Central memory CD4-positive, alpha-beta T cell (primary cell): ENCODE measurements at regions not wholly inside any gene's neighbourhood (a gene's known extent, or its start where the extent isn't known, plus 50 kb on each side); places are given as distances from the start of the nearest gene placed in this dataset.

Experiments
- DNase-seq: peaks from one replicate; pipeline ENCODE4 v3.0.0; 2022

DNA sequence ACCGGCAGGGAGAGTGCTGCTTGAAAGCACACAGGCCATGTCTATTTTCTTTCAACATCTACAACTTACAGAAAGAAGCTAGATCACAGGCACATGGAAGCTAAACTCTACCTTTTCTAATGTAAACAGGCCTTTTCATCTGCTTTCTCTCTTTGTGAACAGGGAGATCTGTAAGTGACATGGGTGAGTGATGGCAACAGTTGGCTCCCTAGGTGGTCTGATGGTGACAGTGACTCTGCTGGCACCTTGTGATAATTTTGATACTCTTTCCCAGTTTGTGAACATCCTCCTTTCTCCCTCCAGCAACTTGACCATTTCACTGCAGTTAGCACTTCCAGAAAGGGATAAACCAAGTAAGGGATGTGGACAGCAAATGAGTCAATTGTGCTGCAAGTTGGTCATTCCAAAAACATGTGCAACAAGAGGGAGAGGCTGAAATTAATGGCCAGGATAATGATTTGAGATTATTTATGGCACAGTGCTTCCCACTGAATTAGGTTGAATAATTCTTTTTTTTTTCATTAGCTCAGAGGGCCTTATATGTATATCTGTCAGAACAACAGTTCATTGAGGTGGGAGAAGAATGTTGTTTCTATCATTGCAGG lies 89.5 kb downstream of the XCL2 start:
- DNase-seq: no peak

DNA sequence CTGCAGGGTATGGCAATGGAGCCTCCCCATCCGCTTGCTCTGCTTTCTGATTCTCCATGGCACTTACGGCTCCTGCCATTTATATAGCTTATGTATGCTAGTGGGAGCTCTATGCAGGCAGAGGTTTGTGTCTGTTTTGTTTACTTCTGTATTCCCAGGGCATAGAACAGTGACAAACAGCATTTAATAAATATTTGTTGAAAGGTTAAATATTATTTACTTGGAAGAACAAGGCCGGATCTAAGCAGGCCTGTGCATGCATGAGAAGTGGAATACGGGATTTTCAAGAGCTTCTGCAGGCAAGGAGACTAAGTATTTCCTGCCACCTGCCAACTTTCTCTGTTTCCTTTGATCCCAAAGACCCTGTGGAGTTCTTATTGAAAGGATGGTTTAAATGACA lies 90.7 kb downstream of the XCL2 start:
- DNase-seq: no peak

DNA sequence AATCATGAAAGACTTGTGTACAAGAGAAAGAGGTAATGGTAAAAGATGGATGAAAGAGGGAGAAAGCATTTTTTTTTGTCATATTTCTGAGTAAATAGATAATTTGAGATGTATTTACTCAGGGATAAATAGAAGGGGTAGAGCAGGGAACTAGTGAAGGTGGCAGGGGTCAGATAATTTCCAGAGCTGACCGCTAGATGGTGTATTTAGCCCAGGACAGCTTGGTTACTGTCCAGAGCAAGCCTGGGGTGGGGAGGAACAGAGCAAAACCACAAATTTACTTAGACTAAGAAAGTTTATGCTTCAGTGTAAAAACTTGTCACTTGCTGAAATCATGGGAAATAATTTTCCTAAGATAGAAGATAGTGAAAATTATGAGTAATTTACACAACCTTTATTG lies 91.5 kb downstream of the XCL2 start:
- DNase-seq: no peak

DNA sequence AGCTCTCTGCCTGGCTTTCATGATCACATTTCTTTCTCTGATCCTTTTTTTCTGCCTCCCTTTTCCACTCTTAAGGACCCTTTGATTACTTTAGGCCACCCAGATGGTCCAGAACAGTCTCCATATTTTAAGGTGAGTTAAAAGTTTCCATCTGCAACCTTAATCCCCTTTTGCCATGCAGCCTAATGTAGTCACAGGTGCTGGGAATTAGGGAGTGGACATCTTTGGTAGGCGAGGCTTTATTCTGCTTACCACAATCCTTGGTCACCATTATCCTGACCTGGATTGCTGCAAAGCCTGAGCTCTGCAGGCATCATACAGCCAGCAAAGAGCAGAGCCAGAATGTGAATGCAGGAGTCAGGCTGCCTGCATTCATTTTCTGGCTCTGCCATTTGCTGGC lies 95.9 kb downstream of the XCL2 start:
- no peak for DNase-seq

DNA sequence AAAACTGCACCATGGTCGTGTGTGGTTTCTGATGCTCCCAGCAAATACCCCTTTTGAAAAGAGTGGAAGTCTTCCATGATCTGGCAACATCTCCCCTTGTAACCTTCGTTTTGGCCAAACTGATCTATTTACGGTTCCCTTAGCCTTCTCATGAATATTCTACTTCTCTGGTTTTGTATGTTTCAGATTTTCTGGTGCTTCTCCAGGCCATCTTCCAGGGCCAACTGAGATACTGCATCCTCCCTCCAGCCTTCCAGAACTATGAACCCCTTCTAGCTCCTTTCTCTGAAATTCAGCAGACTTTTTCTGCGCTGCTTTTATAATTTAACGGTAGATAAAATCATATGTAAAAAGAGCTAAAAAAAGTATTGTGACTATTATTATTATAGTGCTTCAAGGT lies 97.7 kb downstream of the XCL2 start:
- DNase-seq: no peak

DNA sequence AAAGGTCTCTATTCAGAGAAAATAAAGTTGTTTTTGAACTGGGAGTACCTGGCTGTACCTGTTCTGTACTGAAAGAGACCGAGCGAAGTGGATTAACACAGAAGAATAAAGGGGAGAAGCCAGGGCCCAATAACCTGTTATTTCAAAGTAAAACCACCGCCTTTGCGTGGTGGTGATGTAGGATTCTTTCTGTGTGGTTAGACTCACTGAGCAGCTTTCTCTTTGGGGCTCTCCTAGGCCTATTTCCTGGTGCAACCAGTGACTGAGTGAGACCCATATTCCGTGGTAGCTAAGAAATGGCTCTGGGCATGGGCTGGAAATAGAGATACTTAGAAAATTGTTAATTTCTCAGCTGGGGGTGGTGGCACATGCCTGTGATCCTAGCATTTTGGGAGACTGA lies 99.9 kb downstream of the XCL2 start:
- peak; percentile 57 for DNase-seq

DNA sequence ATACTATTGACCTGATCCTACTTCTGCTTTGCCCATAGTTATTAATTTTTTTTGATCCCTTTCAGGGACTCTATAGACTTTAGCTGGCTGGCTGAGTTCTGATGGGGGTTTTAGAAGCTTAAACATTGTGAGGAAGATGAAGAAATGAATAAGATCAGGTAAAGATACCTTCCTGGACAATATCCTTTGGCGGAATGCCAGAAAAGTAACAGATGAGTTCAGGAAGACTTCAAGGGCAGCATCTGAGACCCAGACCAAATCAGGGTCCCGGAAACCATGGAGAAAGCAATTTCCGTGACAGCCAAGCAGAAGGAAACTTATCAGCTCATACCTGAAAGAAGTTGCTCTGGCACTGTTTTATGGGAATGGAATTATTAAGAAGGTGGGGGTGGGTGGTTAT lies 100.4 kb downstream of the XCL2 start:
- no peak for DNase-seq

DNA sequence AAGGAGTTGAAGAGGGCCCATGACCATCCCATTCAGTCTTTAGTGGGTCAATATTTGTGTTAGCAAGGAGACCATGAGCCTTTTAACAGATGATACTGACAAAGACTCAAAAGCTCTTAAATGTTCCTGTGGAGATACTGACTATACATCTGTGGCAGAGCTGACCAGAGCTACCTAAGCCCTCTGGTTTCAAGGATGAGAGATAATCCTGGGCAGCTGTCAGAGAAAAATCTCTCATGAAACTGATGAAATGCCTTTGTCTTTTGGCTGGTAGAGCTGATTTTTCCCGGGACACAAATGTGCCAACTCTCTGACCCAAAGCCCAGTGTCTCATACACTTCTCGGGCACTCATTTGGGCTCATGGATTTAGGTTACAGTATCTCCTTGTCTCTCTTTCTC lies 100.9 kb downstream of the XCL2 start:
- DNase-seq: no peak

DNA sequence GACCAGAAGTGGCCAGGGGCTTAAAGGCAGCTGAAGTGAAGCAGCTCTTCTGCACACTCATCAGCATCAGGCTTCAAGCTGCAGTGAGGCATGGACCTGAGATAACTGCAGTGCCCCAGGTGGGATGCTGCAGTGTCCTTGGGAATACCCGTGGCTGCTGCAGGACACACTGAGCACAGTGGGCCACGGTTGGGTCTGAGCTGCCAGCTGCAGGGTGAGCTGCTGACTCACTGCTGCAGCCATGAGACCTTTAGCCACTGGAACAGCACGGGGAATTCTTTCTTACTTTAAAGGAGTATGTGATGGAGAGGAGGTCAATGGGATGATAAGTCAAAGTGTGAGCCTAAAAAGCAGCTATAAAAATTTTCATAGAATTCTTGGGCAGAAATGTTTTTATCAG lies 102.1 kb downstream of the XCL2 start:
- no peak for DNase-seq

DNA sequence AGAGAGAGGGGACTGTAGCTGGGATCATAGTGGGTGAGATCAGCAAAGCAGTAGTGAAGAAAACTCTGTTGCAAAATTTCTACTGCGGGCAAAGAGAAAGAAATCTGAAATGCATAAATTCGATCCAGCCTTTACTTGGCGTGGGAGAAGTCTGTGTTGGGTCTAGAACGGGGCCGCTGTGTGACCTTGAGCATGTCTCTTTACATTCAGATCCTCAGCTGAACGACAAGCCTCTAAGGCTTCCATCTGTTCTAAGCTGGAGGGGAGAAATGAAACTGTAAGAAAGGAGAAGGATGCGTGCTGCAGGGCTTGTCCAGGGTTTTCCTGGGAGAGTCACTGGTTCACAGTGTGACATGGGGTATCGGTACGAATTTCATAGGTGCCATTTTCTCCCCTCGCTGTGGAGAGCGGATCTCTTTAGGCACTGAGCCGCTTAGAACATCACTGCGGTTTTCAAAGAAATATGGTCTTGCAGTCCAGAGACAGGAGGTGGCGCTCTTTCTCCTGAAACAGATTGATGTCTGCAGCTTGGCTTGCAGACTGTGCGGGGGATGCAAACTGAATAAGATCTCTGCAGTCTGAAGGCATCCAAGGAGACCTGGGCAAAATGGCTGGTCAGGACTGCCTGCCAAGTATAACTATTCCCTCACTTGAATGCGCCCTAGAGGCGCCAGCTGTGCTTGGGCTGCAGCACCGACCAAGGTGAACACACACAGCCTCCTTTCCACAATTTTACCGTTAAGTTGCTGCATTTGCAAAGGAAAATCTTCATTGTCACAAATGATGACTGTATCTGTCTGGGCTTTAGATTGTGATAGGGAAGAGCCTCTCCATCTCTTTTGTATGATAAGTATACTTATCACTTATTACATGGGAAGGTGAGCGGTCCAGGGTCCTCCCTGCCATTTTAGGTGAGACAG lies 104.1 kb downstream of the XCL2 start:
- DNase-seq: peak; percentile 75

DNA sequence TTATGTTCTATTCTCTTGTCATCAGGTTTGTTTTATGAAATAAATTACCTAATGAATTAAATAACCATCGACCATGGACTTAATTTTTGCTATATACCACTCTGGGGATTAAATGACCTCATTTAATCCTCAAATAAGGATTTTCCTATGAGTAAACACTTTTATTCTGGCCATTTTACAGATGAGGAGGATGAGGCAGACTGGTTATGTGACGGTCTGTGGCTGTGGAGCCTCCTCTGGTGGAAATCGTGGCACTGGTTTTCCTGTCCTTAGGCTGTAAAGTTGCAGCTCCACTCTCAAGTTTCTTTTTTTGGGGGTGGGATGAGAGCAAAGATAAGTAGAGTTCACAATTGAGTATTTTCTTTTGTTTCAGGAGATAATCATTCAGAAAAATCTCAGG lies 105.2 kb downstream of the XCL2 start:
- DNase-seq: no peak

DNA sequence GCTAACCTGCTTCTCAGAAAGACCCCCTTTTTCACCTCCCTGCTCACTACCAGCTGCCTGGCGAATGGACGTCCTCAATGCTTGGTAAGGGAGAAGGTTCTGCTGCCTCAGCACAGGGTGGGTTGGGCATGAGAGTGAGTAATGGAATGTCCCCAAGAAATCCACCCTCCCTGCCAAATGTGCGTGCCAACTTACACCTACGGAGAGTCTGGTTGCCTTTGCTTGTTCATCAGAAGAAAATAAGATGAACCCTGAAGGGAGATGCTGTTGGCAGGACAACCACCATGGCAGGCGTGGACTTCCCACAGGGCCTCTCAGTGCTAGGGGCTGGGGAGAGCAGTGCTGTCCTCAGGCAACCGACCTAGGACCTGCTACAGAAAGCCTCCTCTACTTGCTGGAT lies 106.0 kb downstream of the XCL2 start:
- no peak for DNase-seq

DNA sequence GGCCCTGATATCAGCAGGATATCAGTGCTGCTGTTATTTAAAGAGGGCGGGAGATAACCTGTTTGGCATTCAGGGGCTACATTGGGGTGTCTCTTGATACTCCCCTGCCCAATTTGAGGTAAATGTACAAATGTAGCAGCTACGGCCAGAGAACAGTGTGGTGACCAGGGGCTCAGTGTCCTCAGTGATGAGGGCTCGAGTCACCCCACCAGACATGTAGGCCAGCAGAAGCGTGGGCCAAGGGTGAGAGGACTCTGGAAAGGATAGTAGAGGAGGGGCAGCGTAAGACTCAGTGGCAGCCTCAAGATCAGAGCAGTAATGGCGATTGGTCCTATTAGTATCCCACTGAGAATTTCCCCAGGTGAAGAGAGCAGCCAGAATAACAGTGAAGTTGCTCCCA lies 108.4 kb downstream of the XCL2 start:
- DNase-seq: no peak

DNA sequence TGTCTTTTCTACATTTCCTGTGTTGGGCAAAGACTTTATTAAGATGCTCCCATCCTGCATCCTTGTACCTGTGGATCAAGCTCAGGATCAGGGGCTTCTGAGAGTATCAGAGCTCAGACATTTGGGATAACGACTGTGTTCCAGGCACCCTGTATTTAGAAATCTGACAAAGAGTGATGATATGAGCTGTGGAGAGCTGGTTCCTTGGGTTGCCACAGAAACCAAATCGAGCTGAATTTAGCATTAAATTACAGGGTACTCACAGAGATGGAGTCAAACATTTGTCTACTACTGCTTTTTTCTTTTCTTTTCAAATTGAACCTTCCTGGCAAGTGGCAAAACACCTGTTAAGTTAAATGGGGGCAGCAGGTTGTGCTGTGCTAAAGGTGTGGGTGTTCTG lies 110.6 kb downstream of the XCL2 start:
- no peak for DNase-seq

DNA sequence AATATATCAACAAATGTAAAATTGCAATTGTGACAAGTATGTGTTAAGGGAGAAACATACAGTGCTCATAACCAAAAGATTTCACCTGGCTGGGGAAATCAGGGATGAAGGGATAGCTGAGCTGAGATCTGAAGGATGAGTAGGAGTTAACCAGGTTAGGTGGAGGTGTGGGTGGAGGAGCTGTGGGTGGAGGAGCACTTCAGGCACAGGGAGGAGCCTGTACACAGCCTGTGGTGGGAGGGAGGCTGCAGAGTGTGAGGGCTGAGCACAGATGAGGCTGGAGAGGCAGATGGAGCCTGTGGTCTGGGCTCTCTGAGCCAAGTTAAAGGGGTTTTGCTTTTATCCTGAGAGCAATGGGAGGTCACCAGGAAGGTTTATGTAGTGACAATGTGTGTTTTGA lies 111.9 kb downstream of the XCL2 start:
- no peak for DNase-seq

DNA sequence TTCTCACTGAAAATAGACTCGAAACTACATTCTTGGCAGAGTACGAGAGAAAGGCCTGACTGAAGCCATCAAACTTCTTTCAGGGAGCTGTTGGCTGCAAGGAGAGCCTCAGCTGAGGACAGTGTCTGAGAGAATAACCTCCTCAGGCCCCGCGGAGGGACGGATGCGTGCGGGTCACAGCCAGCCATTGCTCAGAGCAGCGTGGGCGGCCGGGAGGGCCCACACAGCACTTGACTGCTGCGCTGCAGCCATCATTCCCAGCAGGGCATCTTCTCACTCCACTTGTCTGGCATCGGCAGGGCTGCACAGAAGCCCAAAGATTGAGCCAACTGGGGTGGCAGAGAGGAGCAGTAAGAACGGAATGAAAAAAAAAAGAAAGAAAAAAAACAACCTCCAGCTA lies 113.5 kb downstream of the XCL2 start:
- DNase-seq: no peak

DNA sequence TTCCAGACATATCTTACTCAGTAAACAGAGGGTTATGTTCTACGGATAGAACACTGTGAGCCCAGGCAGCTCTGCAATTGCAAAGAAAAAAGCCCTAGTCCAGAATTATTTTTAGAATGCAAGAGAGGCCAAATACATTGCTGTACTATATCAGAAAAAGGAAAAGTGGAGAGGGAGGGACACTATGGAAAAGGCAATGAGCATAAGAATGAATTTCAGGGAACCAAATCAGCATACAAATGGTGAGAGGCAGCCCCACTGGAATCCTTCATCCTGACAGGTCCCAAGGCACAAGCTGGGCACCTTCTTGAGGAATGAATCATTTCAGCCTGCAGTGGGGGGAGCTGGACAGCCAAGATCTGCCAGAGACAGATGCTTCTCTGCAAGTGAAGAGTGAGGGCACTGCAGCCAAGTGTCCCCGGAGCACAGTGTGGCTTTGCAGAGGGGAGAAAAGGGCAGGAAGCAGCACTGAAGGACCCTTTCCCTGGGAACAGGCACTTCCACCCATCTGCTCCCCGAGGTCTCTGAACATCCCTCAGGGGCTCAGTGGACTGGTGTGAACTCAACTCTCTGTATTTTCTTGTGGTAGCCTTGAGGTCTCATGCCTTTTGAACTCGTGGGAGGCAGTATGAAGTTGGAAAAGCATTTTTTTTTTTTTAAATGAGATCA lies 115.6 kb downstream of the XCL2 start:
- DNase-seq: no peak

DNA sequence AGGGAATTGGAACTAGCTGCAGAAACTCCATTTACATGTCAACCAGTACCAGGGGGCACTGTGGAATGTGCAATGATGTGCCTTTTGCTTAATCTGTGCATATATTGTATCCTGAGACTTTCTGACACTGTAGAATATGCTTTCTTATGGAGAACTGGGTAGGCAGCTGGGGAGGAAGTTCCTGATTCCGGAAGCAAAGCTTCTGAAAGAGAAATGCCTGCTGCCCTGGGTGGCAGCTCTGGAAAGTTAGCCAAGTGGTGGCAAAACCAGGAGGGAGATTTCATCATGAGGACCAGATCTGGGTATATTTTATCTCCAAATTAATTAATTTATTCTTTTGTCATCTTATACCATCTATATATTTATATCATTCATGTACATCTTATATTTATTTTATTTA lies 116.7 kb downstream of the XCL2 start:
- no peak for DNase-seq

DNA sequence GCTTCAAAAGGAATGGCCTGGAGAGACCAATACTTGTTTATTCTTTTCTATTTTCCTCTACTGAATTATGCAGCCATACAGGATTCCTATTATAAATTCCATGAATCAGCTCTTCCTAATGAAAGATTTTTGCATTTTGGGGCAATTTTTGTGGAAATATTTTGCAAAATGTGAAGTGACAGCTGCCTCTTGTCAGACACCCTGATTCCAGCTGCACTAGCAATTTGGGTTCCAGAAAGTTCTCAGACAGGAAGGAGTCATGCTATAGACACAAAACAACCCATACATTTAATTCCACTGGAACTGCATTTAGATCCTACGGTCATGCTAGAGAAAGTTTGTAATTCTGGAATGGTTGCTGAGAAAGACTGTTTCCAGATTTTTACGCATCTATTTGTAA lies 119.5 kb downstream of the XCL2 start:
- DNase-seq: no peak

DNA sequence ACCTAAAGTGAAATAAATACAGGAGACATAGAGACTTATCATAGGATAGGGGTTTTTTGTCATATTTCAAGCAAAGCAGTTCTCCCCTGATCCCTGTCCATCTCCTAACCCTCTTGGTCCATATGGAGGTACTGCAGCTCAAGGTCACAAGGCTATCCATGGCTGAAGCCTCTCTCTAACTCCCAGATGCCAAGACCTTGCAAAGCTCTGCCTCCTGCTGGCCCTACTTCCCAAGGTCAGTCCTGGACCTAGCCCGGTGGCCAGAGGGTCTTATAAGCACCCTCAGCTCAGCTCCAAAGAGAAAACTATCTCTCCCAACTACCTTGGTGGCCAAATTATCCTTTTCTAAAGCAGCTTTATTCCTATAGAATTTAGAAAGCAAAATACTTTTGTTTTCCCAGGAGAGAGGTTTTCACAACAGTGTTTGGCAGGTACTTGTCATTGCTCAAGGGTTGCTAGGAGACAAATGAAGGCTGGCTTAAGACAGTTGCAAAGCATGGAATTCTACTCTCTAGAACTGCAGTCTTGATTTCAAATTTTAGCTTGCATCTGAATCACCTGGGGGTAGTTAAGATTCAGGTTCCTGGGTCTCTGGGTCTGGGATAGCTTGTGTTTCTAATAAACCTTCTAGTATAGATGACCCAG lies 121.5 kb downstream of the XCL2 start:
- no peak for DNase-seq

DNA sequence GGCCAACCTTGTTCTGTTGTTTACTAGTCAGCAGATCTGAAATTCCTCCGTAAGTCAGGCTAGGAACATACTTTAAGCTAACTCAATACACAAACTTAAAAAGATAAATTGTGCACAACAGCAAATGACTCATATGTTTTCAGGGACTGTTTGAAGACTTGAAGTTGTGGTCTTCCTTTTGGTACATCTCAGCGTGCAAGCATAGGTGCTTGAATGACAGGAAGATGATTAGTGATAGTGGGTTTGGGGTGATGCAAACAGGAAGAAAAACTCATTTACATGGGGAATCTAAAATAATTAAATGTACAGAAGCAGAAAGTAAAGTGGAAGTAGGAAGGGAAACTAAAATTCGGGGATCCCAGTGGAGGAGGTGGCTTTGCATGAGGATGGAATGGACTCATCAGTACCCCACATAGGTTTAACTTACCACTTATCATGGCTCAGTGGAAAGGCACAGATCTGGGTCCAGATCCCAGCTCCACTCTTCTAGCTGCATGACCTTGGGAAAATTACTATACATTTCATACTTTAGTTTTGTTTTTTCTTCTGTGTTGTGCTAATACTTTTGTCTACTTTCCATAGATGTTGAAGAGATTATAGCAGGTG lies 122.3 kb downstream of the XCL2 start:
- DNase-seq: peak; percentile 63

DNA sequence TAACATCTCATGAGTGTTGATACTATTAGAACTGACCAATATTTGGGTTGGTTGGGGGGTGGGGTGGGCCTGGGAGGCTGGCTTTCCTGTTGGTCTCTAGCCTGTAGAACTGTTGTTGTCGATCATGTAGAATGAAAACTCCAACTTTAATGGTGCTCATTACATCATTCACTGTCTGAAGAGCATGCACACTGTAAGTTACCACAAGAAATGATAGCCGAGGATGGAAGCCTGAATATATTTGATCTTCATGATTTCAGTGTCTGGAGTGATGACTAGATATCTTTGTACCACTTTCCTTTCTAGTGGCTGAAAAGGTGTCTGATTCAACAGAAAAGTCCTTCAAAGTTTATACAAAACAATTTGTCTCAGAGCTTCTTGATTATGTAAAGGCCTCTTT lies 123.6 kb downstream of the XCL2 start:
- DNase-seq: no peak

DNA sequence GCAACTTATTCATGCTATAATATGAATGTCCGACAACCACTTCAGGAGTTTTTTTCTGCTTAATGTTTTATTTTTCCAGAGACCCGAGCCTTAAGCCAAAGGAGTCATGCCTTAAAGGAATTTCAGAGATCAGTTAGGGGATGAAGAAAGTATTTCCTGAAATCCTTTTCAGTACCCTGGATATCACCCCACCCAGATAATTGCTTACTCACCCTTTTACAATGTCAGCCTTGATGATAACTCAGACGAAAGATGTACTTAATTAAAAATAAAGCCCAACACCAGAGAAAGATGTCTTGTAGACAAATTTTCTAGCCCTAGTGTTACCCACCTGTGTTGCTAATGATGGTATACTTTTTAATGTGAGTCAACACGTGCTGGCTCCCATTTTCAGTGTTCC lies 124.1 kb downstream of the XCL2 start:
- DNase-seq: no peak
